Stimulated activated CD4-positive, alpha-beta T cell treated with anti-CD3 and anti-CD28 coated beads, Interleukin-1b, Interleukin-23, amount 100 ng/mL, for 4 hours (primary cell): ENCODE measurements at regions not wholly inside any gene's neighbourhood (a gene's known extent, or its start where the extent isn't known, plus 50 kb on each side); places are given as distances from the start of the nearest gene placed in this dataset.
"Not testable (repeated sequence)": the region's sequence is repeated elsewhere in the genome, so short reads cannot be mapped to it uniquely, and the experiment has no call there.

Experiments
- DNase-seq, 2 donors: peaks; one replicate each; pipeline ENCODE4 v3.0.0-alpha.2; 2020; ENCODE audit warnings: low read depth in 2 of 2

DNA sequence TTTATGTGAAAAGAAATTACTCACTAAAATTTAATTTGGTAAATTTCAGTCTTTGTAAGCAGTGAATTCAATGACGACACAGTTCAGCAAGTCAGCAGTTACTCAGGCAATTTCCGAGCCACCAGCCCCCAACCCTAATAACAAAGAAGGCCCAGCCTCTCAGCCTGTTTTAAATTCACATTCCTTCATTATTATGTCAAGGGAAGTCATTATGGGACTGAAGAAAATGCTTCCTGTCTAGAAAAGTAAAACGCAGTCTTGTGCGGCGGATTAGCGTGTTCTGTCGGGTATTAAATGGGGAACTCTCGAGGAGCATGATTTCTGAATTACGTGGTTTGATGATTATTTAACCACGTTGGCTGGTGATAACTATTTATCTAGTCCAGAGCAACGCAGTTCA lies 177.6 kb downstream of the AIPL1 start:
- DNase-seq = no peak

DNA sequence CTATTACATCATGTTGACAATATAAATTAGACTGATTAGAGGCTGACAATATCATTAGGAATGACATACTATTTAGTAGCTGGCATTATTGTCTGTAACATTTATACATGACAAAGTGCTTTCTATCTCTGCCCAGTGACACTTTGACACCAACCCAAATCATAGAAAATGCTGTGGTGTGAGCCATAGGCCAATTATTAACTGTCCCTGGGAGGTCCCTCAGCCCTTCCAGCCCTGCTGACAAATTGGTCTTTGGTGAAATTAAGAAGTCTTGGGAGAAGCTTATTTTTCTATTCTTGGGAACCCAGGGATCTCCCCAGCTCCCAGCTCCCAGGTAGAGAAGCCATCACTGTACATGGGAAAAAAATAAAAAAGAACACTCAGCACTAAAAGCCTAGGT lies 179.6 kb downstream of the AIPL1 start:
- DNase-seq = no peak

- no peak for DNase-seq
Observed at GRCh38 chr17:6254036-6254435, 180.9 kb downstream of the AIPL1 start.

DNA sequence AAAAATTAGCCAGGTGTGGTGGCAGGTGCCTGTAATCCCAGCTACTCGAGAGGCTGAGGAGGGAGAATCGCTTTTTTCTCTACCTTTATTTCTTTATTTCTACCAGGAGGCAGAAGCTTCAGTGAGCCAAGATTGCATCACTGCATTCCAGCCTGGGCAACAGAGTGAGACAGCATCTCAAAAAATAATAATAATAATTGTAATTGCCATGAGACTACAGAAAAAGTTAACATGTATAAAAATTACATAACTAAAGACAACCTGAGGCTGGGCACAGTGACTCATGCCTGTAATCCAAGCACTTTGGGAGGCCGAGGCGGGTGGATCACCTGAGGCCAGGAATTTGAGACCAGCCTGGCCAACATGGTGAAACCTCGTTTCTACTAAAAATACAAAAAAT lies 181.5 kb downstream of the WSCD1 start:
- DNase-seq = not testable (repeated sequence)

- DNase-seq = no peak
Observed at GRCh38 chr17:6249732-6250131, 179.6 kb downstream of the WSCD1 start.

- DNase-seq = no peak
Observed at GRCh38 chr17:6248061-6248460, 177.9 kb downstream of the WSCD1 start.

GRCh38 chr17:6245301-6246177 lies 175.4 kb downstream of the WSCD1 start:
- DNase-seq = no peak

DNA sequence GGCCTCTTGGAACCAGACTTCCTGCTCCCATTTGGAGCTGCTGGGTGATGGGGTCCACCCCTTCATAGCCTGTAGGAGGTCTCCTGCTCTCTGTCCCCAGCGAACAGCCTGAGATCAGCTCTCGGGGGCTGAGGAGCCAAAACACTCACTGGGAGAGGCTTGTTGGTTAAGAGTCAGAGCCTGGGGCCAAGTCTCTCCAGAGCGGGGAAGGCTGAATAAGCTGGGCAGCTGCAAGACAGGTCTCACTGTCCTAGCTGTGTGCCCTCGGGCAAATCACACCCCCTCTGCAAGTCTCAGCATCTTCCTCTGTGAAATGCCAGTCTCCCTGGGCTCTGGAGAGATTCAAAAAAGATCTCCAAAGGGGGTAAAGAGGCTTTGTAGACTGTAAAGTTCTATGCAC lies 174.6 kb downstream of the WSCD1 start:
- DNase-seq = no peak

GRCh38 chr17:6244253-6244652 lies 174.1 kb downstream of the WSCD1 start:
- DNase-seq = no peak

DNA sequence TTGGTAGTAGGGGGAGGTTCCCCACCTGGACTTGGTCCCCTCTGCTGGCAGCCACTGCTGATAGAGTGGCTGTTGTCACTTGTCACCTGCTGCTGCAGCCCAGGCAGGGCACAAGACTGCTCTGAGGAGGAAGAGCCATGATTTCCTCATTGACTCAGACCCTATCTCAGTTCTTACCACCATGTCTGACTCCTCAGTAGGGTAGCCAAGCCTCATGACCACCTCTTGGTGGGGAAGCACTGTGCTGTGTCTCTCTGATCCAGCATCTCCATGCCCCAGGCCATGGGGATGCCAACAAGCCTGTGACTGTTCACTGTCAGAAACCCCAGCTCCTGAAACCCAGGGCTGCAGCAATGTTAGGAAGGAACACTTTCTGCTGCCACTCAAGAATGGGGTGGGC lies 173.0 kb downstream of the WSCD1 start:
- no peak for DNase-seq

GRCh38 chr17:6241996-6242395 lies 171.8 kb downstream of the WSCD1 start:
- DNase-seq = no peak

- no peak for DNase-seq
Observed at GRCh38 chr17:6241381-6241780, 171.2 kb downstream of the WSCD1 start.

DNA sequence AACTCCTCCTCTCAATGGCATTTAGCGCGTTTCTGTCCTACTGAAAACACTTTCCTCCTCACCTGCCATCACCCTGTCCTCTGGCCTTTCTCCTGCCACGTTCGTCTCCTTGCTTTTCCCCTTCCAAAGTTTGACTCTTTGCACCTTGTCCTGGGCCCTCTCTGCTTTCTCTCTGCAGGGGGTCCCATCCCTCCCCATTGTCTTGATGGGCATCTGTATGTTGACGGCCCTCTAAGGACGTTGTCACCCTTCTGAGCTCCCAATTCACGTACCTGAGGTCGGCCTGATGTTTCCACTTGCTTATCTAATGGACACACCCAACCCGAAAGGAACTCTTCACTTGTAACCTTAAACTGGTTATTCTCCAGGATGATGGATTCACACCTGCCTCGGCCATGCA lies 170.4 kb downstream of the WSCD1 start:
- no peak for DNase-seq

GRCh38 chr17:6240001-6240400 lies 169.8 kb downstream of the WSCD1 start:
- no peak for DNase-seq

DNA sequence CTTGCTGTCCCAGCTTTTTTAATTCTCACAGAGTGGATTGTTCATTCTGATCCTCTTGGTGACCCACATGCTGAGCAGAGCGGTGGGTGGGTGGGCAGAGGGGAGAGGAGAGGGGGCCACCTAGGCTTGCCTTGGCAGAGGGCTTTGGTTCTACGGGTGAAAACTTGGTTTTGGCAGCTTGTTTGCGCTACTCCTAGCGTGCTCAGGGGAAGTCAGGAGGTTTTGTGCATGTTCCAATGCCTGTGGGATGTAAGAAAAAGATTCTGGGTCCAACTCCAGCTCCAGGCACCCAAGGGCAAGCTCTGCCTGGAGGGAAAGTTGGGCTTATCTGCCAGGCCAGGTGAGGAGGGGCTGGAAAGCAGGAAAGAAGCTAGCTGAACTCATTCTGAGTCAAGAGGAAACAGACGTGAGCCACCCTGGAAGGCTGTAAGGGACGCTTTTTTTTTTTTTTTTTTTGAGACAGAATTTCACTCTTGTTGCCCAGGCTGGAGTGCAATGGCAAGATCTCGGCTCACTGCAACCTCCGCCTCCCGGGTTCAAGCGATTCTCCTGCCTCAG lies 169.1 kb downstream of the WSCD1 start:
- DNase-seq = no peak

DNA sequence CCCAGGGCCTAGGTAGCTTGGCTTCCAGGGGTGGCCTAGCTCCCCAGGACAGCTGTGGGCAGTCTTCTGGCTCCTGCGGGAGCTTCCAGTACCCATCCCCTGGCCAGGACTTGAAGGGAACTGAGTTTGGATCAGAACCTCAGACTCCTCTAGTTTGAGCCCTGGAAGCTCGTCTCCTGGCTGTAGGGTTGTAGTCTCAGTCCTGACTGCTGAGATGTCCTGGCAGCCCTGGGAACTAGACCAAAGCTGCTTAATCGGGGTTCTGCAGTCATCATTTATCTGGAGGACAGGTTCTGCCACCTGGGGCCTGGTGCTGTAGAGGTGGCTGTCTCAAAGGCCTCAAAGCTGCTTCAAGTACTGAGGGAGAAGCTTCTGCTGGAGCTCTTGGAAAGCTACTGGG lies 163.7 kb downstream of the WSCD1 start:
- DNase-seq = no peak

GRCh38 chr17:6233339-6233738 lies 163.2 kb downstream of the WSCD1 start:
- DNase-seq = no peak

GRCh38 chr17:6232732-6233101 lies 162.5 kb downstream of the WSCD1 start:
- DNase-seq = no peak

- no peak for DNase-seq
Observed at GRCh38 chr17:6231886-6232731, 161.9 kb downstream of the WSCD1 start.

GRCh38 chr17:6231465-6231864 lies 161.3 kb downstream of the WSCD1 start:
- DNase-seq = no peak

GRCh38 chr17:6218333-6218732 lies 148.2 kb downstream of the WSCD1 start:
- DNase-seq = no peak
